ENCODE measurements at regions not wholly inside any gene's neighbourhood (a gene's known extent, or its start where the extent isn't known, plus 50 kb on each side); places are given as distances from the start of the nearest gene placed in this dataset.
A peak's percentile ranks its signal among the peaks of the same experiment; 100 is the strongest.
"Not testable (repeated sequence)": the region's sequence is repeated elsewhere in the genome, so short reads cannot be mapped to it uniquely, and the experiment has no call there.

DNA sequence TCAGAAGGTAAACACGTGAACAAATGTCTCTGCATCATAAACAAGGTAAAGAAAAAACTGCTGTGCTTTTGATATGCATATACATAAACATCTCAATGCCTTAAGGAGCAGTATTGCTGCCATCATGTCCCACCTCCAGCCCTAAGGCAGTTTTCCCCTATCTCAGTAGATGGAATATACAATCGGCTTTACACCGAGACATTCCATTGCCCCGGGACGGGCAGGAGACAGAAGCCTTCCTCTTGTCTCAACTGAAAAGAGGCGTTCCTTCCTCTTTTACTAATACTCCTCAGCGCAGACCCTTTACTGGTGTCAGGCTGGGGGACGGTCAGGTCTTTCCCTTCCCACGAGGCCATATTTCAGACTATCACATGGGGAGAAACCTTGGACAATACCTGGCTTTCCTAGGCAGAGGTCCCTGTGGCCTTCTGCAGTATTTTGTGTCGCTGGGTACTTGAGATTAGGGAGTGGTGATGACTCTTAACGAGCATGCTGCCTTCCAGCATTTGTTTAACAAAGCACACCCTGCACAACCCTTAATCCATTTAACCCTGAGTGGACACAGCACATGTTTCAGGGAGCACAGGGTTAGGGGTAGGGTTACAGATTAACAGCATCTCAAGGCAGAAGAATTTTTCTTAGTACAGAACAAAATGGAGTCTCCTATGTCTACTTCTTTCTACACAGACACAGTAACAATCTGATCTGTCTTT lies 65.4 kb downstream of the RBM11 start:
- H3K36me3 ChIP-seq (replicated peaks); in situ Hi-C loops (cut with MboI; ENCODE audit: low sequenced_read_pairs); H3K9me3 ChIP-seq; H3K27me3 ChIP-seq (ENCODE audit: low read depth): not testable (repeated sequence)
- H3K4me3 ChIP-seq: peak overlapping the region; percentile 13
- peaks cover 13% of the 10 kb centered on the region for H3K4me1 ChIP-seq
- DNase-seq (ENCODE audit: low spot score in 2 of 2): peak; percentile 41 to 71

Measured in HAP-1 (cell line).